ENCODE measurements at regions not wholly inside any gene's neighbourhood (a gene's known extent, or its start where the extent isn't known, plus 50 kb on each side); places are given as distances from the start of the nearest gene placed in this dataset.

DNA sequence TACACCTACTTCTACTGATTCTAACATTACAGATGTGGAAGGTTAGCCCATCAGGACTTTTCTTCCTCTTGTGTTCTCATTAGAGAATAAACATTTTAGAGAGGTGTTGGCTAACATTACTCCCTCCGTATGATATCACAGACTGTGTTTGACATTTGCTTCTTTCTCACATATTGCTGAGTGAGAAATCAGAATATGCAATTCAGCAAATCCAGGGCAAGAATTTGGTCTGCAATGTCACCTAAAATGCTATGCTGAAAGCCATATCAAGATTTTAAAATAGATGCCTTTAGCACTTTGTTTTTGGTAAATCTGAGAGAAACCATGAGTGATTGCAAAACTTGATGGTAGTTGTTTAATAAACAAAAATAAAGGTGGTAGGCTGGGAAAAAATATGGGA lies 319.1 kb downstream of the C4orf33 start:
- DNase-seq (ENCODE audit: low read depth) = no peak

DNA sequence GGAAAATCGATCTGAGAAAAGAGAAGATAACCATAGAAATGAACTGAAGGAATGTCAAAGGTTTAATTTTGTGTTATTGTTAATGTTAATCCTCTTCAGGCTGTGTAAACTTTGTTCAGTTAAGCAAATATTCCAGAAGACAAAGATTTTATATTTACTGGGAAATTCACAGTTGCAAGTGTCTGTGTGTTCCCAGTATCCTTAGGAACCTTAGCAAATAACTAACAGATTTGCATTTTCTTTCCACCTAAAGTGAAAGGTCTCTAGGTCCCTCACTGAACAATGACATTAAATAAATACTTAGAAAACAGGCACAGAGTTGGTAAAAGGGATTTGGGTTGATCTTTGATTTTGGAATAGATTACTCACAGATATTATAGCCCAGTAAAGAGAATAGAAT lies 324.7 kb downstream of the C4orf33 start:
- DNase-seq (ENCODE audit: low read depth) = no peak

DNA sequence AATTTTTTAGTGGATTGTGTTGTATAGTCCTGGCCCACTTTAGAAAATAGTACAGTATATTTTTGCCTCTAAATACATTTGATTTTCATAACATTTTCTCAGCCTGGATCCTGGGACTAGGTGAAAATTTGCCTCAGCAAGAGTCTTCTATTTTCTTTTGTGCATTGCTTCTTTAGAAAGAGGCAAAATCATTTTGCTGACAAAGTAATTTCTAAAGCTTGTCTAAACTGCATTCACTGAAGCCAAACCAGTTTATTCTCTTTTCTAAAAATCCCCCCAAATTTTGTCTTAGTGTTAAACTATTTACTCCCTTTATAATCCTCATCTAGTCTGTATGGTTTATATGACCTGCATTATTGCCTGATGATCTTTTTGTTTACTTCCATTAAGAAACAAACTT lies 326.3 kb downstream of the C4orf33 start:
- DNase-seq (ENCODE audit: low read depth) = no peak

DNA sequence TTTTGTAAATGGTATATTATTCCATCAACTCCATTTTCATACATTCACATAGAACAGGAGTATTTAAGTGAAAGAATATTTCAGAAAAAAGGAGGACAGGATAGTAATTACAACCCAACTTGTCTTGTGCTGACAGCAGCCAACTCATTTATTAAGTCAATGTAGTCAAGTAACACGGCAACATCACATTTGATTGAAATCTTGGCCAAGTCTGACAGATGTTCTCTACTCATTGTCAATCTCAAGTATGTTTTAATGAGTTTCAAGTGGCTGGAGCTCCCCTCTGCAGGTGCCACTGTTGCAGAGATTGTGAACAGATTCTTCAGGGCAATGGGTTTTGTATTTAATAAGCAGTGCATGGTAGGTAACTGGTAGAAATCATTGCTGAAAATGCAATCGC lies 332.5 kb downstream of the C4orf33 start:
- no peak for DNase-seq (ENCODE audit: low read depth)

DNA sequence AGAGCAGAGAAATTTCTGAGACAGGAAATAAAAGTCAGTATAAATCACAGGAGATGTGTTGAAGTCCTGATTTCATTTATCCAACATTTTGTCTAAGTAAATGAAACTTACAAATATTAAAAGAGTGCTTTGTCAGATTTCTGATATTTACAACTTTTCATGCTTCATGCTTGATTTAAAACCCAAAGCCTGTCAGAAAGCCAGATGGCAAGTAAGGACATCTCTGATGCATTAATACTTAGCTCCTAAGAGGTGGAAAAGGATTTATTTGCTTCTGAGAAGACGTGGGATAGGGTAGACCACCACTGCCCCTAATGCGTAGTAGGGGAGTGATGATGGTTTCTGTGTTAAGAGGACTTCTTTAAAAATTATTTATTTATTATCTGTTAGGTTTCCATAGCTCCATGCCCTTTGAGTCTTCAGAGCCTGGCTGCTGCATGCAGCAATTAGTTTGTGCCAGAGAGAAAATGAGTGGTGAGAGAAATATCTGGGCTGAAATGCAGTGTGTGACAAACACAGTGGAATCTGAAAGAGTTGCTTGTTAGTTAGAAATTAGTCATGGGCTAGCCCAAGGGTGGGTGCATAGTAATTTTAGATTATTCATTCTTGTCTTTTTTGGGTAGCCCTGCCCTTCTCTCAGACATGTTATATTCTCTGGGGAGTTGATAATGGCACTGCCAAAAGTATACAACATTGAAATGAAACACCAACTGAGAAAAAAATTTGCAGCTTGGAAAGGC lies 333.8 kb downstream of the C4orf33 start:
- no peak for DNase-seq (ENCODE audit: low read depth)

DNA sequence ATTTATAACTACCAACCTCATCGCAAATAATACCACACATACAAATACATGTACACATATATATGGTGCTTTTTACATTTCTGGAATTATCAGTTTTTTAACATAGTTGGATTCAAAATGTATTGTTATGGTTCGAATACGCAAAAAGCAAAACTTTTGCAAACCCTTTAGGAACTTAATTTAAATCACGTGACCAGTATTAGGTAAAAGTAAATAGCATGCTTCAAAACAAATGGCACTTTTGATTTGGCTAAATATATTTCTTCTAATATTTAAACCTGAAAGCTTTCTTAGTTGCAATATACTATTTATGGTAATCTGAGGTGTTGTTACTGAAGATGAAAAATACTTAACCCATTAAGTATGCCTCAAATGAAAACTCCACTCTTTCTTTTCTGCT lies 341.4 kb downstream of the C4orf33 start:
- no peak for DNase-seq (ENCODE audit: low read depth)

DNA sequence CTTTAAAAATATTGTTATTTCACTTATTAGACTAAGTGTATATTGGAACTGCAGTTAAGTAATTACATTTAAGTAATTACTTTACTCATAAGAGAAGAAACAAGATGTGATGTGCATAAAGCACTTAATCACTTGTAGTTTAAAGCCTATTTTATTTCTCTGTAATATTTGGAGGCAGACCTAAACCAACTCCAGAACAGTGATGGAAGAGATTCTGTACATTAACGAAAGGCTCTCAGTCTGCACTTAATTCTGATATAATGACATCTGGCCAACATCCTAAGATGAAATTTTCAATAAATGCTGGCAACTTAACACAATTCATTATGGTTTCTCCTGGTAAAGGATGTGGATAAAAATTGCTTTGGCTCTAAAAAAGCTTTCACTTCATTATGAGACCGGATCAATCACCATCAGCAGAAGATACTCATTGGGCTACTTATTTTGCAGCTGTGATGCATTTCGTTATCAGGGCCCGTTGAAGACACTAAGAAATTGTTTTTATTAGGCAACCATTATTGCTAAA lies 342.6 kb downstream of the C4orf33 start:
- no peak for DNase-seq (ENCODE audit: low read depth)

DNA sequence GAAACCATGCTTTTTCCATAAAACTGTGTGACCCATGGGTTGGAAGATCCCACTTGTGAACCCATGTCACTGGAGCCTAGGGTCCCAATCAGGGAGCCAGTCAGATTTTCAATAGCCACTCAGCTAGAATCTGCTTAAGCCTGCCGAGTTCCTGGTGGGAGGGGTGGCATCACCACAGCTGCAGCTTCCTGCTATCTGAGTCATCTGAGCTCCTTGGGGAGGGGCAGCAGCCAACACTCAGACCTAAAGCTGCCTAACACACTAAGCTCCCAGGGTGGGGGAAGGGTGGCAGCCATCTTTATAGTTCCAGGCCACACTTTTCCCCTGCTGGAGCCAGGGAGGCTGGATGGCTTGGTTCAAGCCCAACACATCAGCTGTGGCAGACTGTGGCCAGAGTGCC lies 350.1 kb downstream of the C4orf33 start:
- no peak for DNase-seq (ENCODE audit: low read depth)

DNA sequence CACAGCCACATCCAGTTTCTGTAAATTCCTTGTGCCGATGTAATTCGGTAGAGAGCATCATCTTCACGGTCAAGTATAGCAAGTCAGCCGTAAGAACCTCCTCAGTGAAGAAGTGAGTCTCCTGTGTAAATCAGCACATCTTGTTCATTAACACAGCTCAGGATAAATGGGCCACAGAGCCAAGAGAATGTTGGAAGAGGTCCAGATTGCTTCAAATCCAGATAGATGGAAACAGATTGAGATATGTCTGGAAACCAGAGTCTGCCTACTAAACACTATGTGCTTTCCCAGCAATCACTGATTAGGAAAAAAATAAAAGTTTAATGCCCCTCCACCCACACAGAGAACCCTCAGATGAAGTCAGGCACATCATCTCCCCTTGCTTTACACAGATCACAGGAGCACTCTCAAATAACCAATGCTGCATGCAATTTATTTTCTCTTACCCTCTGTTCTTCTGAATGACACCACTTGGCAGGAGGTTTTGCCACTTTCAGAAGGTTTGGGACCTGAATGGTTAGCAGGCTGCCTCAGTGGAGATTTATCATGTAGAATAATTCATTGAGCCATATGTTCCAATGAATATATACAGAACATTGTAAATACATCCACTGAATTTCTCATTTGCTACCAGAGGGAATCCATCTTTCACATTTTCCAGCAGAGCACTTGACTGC lies 357.7 kb downstream of the C4orf33 start:
- DNase-seq (ENCODE audit: low read depth) = no peak

DNA sequence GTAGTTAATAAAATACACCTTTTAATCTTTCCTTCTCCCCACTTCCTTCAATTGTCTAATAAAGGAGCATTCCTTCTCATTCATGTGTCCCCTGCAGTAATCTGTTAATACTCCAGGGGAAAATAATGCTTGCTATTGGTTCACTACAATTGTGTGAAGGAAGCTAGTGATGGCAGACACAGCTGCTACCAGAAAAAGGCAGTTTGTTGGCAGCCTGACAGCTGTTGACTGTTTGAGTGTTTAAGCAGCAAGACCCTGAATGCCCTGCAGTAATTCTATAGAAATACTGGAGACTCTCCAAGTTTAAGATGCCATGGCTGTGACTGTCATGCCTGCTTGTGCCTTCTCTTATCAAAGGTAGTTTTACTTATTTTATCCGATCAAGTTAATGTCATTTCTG lies 359.5 kb downstream of the C4orf33 start:
- no peak for DNase-seq (ENCODE audit: low read depth)

DNA sequence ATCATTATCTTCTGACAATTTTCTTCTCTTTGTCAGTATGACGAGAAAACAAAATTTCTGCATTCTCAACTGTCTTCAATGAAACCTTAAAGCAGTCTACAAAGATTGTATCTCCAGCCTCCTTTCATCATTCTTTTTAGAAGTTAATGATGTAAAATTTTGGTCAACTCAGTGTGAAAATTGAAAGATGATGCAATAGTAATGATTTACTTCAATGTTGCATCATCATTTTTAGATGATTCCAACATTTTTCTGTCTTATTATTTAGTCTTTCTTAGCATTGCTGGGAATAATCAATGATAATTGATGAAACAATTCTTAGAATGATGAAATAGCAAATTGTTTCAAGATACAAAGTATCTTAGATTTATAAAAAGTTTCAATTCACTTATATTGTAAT lies 372.7 kb downstream of the C4orf33 start:
- no peak for DNase-seq (ENCODE audit: low read depth)

DNA sequence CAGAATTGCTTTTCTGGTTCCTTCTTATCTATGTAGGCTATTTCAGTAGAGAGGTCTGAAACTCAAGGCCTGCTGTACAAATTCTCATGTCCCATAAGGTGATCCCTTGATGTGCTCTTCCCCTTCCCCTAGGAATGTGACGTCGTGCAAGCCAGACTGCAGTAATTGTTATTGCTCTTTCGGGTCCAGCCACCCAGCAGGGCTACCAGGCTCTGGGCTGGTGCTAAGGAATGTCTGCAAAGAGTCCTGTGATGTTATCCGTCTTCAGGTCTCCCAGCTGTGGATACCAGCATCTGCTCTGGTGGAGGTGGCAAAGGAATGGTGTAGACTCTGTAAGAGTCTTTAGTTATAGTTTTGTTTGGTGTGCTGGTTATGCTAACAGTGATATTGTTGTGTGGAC lies 378.7 kb downstream of the C4orf33 start:
- no peak for DNase-seq (ENCODE audit: low read depth)

DNA sequence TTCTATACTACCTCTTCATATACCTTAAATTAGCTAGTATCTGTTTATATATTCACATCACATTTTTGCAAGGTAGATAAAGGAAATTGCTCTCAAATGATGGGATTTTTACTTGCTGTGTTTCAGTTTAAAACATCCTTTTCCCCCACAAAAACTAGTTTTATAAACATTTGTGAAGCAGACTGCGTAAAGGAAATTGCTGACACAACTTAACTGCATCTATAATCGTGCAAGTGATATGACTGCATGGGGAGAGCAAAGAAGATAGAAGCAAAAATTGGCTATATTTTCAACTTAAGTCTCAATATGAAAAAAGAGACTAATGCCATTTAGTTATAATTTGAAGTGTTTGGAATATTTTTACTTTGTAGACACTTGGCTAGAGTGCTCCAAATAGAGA lies 385.2 kb downstream of the C4orf33 start:
- DNase-seq (ENCODE audit: low read depth) = no peak

DNA sequence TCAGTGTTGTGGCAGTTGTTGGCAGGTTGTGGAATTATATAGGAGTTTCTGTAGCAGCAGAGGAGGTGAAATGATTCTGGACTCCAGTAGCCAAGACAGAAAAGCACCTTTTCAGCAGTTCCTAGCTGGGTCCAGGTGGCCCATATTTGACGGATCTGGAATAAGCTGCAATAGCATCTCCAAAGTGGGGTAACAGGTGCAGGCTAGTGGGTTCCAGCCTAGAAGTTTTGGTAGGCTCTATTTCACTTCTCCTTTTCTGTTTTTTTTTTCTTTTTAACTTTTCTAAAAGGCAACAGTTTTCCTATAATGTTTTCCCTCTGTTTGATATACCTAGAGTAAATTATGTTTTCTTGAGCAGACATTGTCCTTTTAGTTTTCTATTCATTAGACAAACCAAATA lies 392.5 kb downstream of the C4orf33 start:
- no peak for DNase-seq (ENCODE audit: low read depth)

DNA sequence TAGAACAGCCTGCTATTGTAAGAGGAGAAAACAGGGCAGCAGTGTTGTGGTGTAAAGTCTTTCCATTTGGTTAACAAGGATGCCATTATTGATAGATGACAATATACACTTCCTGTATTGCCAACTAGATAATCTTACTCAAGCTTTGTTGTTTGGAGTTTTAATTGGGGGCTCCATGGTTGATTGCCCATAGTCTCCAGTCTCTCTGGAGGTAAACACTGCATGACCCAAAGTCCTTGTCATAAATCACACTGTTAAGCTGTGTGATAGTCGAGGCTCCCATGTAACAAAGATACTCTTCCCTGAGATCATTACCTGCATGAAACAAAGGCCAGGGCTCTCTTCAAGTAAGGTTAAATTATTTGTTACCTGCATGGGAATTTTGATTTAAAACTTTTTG lies 394.6 kb downstream of the C4orf33 start:
- DNase-seq (ENCODE audit: low read depth) = no peak

DNA sequence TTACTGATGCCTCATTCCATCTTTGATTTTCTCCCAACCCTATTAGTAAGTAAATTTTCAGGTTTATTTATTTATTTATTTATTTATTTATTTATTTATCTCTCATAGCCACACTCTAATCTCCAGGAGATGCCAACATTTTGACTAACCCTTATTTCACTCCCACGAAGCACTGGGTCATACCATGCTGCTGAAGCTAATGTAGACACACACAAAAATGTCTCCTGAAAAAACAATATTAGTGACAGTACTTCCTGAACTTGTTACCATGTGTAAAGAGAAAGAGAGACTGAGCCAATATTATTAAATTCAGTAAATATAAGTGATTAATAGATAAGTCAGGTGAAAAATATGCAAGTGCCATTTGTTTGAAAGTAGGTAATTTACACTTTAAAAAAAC lies 402.7 kb downstream of the C4orf33 start:
- DNase-seq (ENCODE audit: low read depth) = no peak

DNA sequence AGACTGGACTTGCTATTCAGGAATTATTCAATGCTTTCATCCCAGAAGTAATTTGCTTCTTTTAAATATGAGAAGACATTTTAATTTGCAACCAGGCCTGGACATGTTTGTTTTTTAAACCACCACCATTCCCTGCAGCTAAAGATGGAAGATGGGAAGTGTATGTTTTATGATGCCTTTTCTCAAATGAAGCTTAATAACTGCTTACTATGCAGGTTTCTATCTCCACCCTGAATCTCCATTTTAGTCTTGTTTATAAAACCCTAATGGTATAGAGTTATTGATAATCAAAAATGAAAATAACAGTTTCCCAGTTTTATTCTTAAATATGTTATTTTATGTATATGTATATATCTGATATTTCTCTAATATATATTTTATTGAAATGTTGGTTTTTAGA lies 418.9 kb downstream of the C4orf33 start:
- no peak for DNase-seq (ENCODE audit: low read depth)

DNA sequence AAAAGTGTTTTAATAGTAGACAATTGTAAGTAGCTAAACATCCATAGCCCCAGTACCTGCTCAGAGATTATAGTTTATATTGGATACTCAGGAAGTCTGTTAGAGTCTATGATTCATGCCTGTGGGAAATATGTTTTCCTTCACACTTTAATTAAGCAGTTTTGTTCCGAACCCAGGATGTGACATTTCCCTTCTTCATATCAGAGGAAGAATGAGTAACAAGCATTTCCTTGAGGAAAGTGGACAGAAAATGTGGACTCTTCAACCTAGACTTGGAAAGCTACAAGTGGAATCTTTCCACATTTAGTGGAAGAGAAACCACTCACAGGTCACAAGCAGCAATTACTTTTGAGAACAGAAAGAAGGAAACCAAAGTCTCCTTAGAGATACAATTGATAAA lies 419.4 kb downstream of the C4orf33 start:
- DNase-seq (ENCODE audit: low read depth) = no peak

DNA sequence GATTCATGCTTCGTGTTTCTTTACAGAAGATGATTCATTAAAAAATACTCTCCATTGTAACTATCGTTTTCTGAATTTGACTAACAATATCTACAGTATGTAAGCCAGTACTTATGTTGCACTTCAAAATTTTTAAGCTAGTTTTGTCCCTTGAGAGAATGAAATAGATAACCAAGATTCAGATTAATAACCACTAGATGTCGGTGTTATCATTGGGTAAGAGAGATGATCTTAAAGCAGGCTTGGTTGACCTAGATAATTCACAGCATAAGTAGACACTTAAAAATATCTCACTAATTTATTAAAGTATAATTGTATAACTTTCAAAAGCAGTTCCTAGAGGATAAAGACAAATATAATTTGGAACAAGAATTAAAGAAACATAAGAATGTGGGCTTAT lies 430.9 kb downstream of the C4orf33 start:
- DNase-seq (ENCODE audit: low read depth) = no peak

DNA sequence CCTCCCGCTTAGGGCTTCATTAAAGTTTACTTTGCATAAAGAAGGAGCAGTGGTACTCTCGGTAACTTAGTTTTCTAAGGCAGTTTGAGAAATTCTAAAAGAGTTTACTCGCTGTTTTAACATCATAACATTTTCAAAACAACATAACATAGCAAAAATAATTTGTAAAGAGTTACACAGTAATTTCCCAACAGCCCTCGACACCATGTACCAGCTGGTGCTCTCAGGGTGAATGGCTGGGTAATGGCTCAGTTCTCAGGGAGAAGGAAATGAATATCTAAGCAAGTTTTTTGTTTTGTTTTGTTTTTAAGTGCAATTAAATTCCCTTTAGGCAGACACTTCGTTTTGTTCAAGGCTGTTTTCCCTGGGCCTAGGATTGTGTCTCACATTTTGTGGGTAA lies 435.3 kb downstream of the C4orf33 start:
- no peak for DNase-seq (ENCODE audit: low read depth)

DNA sequence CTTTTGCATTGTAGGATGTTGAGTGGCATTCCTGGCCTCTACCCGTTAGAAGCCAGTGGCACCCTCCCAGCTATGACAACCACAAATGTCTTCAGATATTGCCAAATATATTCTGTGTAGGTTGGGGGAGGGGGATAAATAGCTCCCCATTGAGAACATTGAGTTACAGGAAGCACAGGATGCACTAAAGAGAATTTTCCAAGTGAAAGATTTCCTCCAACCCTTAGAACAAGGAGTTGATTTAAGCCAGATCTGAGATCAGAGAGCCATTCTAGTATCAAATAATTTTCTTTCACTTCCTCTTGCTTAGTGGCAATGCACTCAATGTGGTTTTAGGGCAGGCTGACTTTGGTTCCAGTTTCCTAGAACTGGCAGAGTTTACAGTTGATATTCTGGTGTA lies 436.6 kb downstream of the C4orf33 start:
- DNase-seq (ENCODE audit: low read depth) = no peak

DNA sequence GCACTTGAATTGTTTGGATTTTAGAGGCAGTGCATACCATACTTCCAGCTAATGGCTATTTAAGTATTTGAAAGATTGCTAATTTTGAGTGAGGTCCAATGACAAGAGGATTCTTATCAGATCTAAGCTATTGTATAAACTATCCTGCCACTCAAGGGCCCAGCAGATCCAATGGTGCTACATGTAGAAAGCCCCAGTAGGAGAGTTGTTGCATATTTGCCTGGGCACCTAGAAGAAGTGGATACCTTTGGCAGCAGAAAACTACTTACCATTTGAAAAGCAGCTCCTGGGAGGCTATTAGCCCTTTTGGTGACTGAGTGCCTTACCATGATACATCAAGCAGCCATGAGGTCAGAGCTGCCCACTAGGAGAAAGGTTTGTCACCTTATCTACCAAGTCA lies 447.3 kb downstream of the C4orf33 start:
- no peak for DNase-seq (ENCODE audit: low read depth)

DNA sequence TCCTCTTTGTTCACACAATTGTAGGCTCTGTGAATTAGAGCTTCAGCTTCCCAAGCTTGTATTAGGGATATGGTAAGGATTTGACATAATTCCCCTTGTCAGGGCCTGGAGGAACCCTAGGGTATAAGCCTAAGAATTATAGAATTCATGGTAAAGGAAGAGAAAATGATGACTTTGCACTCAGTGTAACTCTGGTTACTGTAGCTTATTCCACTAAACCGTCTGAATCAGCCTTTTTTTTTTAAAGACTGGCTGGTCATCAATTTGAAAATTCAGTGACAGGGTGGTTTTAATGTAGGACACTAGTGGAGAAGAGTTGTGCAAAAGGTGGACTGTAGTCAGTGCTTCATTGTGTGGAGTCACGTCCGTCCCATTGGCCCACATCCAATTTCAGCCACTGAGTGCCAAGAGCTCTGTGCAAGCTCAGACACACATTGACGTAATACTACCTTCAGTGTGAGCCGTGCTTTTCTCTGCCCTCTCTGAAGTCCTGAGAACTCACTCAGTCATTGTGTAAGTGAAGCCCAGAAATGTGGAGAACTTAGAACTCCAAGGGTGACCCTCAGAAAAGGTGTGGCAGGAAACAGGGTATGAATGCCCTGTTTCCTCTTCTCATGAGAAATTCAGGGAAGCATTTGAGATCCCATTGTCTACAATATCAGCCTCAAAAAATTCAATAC lies 449.8 kb downstream of the C4orf33 start:
- no peak for DNase-seq (ENCODE audit: low read depth)

Measured in fibroblast of the conjunctiva (primary cell).